SK-MEL-5 (cell line): ENCODE measurements at regions not wholly inside any gene's neighbourhood (a gene's known extent, or its start where the extent isn't known, plus 50 kb on each side); places are given as distances from the start of the nearest gene placed in this dataset.

Experiments used
- DNase-seq: peaks from one replicate; pipeline ENCODE4 v3.0.0-alpha.2; 2016; ENCODE audit warnings: low read depth, low spot score
- in situ Hi-C: cut with HindIII; loops from 2 replicates; pipeline ENCODE4 v1.10.0; 2016; ENCODE audit warnings: low sequenced_read_pairs, high pct_unique_total_duplicates, low pct_unique_long_range_greater_than_20kb

DNA sequence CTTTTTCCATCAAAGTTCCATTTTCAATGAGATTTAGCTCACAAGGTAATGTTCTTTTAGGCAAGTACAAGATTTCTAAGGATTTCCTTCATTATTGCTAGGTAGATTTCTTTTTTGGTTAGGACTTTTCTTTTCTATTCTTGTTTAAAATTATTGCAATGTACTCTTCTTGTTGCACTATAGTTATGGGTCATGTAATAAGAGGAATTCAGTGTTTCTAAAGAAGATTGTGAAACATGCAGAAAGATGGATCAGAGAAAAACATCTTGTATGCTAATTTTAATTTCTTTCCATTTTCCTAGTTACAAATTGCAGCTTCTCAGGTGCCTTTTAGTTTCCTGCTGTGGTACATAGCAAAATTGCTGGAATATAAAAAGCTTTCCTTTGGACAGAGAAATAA is 56.1 kb downstream of the BTG1 start:
- DNase-seq = no peak
- in situ Hi-C loops = no loop called here

DNA sequence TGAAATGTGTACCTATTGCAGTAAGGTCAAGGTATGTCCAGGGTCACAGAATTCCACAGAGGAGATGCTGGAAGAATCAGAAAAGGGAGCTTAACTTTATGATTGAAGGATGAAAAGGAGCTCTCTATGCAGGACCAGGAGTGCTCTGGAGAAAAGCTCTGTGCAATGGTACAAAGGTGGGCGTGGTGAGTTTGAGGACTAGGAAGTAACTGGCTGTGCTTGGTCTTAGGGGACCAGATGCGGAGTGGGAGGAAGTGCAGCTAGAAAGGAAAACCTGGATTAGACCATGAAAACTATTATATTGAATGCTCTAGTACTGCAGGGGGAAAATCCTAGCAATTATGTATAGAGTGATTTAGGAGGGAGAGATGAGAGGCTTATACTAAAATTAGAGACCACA is 56.8 kb downstream of the BTG1 start:
- in situ Hi-C loops = no loop called here

DNA sequence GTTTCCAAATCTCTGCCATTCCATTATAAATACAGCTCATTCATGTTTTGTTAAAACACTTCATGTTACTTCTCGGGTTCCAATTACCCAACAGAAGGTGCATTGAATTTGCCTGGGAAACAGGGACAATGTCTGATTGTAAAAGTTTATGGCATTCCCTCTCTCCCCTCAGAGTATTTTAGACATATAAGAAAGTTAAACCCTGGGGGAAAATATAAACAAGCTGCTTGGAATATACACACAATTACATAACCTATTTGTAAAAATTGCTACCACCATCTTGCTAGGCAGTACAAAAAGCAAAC is 60.0 kb downstream of the BTG1 start:
- in situ Hi-C loops = no loop called here

More for the DNA sequence above, 56.8 kb downstream of the BTG1 start:
- DNase-seq = no peak

DNA sequence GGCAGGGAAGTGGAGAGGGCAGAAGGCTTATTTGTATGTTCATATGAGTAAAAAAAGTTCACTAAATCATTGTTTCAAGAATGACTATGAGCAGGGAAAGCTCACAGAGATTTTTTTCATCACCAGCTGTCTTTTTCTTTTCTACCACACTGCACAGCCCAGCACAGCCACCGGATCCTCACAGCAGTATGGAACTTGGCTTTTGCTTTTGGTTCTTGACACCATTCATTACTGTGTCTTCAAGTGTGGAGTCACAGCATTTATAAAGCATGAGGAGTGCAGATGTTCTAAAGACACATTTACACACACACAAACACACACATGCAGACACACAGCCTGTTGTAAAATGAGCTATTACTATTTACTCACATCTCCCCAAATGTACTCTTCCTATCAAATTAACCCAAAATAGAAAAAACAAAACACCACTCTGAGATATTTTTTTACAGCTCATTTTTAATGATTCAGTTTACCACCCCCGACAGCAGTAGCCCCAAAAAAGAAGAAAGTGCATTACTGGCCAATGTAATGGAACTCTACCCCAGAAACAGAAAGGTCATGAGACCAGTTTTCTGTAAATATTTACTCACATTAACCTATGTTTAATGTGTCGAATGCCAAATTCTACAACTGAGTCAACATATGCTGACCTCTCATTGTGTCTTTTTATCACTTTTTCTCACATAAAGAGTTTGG is 60.5 kb downstream of the BTG1 start:
- in situ Hi-C loops = no loop called here
- DNase-seq = peak; percentile 62

More for the DNA sequence above, 60.0 kb downstream of the BTG1 start:
- peak; percentile 97 for DNase-seq

DNA sequence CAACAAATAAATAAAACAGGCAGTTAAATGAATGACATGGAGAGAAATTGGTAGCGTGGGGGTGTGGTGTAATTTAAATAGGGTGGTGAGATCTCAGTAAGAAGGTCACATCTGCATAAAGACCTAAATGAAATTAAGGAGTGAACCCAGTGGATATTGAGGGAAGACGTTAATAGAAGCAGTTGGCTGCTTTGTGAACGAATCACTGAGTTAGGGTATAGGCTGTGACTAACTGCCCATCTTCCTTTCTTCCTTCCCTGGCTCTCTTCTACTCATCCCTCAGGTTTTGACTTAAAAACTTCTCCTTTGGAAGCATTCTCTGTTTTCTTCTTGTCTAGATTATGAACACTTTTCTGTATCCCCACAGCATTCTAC is 64.7 kb downstream of the BTG1 start:
- DNase-seq = no peak
- in situ Hi-C loops = no loop called here

DNA sequence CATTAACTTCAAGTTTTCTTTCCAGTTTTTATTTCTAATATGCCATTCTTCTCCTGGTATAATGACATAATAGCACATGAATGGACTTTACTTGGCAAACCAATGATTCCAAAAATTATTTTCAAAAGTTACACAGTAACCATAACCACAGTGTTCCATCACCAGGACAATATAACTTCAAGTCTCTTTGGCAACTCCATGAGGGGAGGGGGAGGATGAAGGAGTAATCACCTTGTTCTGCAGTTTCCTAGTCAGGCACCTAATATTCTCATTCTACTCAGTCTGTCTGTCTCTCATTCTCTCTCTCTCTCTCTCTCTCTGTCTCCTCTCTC is 66.6 kb downstream of the BTG1 start:
- DNase-seq = no peak
- in situ Hi-C loops = no loop called here

DNA sequence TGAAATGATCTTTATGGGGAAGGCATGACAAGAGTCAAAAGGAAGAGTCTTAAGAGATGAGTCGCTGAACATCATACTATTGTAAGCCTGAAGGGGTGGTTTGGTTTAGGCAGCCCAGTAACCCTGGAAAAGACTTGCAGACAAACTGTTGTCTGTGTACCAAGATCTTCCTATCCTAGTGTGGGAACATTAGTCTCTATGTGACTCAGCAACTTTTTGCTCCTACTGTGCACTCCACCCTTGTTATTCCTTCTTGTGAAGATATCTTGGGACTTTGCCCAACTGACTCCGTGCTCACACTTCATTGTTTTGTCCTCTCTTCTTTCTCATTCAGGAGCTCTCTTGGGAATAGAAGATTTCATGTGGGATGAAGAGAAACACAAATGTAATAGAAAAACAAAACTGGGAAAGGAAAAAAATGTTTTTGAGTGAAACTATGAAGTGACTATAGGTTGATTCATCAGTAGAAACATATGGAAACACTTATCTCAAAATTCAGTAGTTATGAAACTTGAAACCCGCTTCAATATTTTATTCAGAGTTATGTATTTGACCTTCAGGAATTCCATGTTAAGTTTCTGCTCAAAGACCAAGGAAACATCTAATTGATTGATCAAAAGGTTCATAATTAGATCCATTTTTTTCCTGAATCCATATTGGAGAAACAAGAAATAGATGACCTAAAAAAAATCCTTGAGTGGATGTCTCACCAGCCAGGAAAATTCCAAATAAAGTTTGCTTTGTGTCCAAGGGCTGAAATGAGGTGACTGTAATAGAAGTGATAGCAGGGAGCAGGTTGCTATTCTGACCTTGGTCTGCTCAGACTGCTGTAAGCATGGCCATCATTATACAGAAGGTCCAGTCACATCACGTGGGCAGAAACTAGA is 67.2 kb downstream of the BTG1 start:
- DNase-seq = peak; percentile 49
- in situ Hi-C loops = no loop called here

DNA sequence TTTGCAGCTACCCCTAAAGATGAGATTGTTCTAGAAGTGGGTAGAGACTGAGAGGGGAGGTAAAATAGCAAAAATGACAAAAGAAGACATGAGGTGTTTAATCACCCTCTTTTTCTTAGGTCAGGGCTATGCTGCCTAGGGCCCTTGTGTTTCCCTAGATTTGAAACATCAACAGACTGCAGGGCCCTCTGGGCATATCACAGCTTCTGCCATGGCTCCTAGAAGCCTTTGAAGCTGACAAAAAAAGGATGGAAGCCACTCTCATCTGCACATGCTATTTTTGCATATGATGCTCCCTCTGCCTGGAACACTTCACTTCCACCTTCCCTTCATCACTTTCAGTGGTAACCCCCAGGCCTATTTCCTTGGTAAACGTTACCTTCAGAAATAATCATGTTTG is 68.1 kb downstream of the BTG1 start:
- in situ Hi-C loops = no loop called here
- DNase-seq = no peak

DNA sequence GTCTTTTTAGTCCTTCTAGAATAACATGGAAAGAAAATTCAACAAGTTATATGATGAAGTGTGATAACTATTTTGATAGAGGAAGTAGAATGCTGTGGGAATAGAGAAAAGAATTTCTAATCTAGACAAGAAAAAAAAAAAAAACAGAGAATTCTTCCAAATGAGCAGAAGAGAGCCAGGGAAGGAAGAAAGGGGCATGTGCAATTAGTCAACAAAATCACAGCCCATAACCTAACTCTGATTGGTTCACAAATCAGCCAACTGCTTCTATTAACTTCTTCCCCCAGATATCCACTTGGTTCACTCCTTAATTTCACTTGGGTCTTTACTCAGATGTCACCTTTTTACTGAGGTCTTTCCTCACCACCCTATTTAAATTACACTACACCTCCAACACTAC is 69.5 kb downstream of the BTG1 start:
- in situ Hi-C loops = no loop called here
- no peak for DNase-seq

DNA sequence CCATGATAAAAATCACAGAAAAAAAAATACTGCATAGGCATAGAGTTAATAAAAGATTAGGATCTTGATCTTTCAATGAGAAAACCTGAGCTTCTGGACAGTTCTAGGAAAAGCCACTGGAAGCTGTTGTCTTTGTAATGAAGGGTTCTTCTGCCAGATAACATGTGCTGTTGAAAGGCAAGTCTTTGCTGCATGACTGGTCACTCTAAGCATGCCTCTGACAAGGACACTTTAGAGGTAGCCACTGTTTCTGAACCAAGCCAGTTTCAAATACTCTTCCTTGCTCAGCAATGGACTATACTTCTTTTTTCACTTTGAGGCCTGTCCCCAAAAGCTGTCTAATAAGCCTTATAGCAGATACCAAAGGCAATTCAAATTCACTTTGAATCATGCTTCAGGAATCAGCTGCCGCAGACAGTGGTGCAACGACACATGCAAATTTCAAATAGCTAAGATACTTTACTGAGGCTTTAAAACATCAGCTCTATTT is 70.2 kb downstream of the BTG1 start:
- in situ Hi-C loops = no loop called here
- no peak for DNase-seq

DNA sequence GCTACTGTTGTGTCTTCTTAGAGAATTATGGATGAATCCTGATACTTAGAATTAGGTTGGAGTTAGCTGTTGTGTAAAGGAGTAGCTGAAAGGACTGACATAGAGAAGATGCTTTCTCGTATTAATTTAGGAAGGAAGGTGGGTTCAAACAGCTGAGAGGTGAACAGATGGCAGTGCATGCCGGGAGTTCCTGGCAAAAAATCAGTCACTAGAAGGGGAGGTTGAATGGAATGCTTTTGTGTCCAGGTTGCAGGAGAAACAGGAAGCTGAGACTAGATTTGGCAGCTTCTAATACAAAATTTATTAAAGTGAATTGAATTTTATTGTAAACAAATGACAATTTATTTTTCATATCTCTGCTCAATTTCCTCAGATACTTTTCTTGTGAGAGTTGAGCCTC is 70.8 kb downstream of the BTG1 start:
- no peak for DNase-seq
- in situ Hi-C loops = no loop called here

DNA sequence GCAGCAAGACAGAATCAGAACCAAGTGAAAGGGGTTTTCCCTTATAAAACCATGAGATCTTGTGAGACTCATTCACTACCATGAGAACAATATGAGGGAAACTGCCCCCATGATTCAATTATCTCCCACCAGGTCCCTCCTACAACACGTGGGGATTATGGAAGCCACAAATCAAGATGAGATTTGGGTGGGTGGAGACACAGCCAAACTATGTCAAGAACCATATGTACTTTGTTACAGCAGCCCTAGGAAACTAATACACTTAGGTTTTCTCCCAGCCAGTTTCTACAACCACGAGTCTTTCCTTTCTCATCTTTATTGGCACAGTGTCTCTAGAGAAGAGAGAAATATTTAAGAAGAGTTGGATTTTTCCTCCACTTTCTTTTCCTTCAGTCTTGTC is 72.6 kb downstream of the BTG1 start:
- no peak for DNase-seq
- in situ Hi-C loops = no loop called here

DNA sequence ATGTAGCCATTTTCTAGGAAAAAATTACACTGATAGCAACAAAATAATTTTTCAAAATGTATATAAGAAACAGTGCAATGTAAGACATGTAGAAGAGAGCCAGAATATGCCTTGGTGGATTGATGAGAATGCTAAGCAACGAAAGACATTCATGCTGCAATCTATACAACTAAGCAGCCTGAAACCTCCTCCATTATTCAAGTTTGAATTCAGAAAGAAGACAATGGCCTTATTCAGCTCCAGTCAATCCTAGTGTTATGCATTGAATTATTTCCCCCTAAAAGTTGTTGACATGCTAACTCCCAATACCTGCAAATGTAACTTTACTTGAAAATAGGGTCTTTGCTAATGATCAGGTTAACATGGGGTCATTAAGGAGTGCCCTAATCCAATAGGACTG is 73.5 kb downstream of the BTG1 start:
- no peak for DNase-seq
- in situ Hi-C loops = no loop called here

DNA sequence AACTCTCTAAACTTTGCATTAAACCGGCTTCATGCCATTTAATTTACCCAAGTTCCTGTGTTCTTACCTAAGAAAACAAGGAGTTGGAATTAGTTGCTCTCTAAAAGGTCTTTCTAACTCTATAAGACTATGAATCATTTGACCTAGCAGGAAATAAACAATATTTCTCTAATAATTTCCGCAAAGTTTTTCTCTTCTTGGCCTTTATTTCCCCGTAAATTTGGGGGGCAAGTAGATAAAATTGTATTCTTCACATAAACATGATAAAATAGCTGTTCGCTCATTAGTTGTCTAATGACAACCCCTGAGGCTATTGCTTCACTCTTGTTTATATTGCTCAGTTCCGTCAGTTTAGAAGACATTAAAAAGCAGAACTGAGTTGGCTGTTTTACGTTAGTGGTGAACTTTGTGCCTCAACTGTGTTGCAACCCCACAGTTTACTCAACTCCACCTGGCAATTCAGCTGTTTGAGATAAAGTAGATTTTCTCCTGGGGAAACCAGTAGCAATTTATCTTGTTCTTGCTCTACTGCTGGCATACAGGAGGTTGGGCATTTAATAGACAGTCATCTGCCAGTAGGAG is 74.7 kb downstream of the BTG1 start:
- no peak for DNase-seq
- in situ Hi-C loops = no loop called here

DNA sequence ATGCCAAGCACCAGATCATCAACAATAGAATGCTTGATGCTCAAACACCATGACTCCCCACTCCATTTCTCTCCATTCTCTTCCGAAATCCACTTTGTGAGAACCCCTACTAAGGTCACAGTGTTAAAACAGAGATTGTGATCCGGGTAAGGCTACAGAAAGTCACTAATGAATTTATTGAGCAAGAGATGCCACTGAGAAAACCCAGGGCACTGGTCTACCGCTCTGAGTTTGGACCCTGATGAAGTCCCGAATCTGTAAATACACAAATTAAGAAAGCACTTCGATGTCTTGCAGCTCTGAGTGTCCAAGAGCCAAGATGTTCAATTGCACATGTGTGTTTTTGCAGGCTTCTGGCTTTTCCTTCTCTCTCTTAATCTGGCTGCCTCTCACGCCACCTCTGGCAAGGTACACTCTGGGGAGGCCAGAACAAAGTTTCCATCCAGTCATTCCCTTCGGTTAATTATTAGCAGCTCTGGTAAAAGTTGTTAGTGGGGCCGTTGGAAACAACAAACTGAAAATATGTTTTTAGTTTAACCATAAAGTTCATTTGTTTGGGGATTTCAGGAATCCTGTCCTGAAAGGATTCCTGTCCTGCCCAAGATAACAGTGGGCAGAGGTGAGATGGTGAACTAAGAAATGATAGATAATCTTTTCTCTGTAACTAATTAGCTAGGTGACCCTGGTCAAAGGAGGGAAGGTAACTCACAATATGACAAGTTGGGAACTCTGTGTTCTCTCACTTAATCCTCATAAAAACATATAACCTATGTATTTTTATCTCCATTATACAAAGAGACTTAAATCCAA is 75.4 kb downstream of the BTG1 start:
- in situ Hi-C loops = no loop called here
- DNase-seq = no peak

DNA sequence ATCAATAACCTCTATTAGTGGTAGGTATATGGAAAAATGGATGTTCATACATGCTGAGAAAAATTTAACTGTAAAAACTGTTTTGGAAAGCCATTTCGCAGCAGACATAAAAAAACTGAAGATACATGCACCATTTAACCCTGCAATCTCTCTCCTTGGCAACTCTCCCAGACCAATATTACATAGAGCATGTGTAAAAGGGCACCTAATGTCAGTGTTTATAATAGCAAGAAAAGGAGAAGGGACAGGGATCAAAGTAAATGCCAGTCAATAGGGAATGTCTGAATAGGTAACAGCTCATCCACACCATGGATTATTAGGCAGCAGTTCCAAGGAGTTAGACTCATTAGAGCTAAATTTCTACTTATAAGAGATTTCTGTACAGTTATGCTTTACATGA is 77.2 kb downstream of the BTG1 start:
- no peak for DNase-seq
- in situ Hi-C loops = no loop called here

DNA sequence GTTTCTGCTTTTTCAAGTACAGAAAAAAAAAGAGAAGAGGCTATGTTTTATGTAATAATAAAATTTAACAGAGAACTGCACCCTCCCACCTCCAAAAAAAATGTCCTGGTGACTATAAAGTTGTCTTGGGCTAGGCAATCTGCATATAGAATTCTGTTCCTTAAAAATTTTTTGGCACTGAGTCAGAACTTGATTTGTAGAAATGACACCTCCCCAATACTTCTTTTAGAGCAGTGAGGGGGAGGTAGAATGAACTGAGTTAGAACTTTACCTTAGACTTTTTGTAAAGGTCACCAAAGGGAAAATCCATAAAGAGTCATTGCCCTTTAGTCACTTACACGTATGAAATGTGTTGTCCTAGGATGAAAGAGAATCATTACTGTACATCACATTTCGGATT is 80.0 kb downstream of the BTG1 start:
- no peak for DNase-seq
- in situ Hi-C loops = no loop called here

DNA sequence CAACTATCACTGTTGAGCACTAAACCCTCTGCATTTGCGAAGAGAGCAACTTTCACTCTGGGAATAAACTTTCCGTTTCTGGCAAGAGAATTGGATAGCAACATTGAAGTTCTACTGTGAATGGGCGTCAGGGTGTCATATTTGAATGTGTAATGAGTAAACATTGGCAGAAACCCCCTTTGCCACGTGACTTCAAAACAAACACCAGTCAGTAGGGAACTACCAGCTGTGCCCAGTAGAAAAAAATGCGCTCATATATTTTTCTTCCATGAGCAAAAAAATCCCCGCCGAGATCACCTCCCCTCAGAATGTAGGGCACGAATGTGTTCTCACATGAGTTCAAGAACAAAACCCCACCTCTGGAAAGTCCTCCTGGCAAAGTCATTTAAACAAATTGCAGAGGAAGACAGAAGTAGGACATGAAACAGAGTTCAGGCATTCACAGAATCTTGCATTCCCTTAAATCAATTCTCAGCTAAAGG is 80.6 kb downstream of the BTG1 start:
- no peak for DNase-seq
- in situ Hi-C loops = no loop called here
